Activated T-helper 17 cell treated with anti-CD3 and anti-CD28 coated beads, Interleukin-2, amount 50 U/mL, for 72 hours (primary cell): ENCODE measurements at regions not wholly inside any gene's neighbourhood (a gene's known extent, or its start where the extent isn't known, plus 50 kb on each side); places are given as distances from the start of the nearest gene placed in this dataset.
"Not testable (repeated sequence)": the region's sequence is repeated elsewhere in the genome, so short reads cannot be mapped to it uniquely, and the experiment has no call there.

Experiments
- ATAC-seq: fragments of 150-1000 bp; cut with Tn5 transposase; replicated peaks from 2 replicates; pipeline ENCODE4 v1.10.0; 2021; ENCODE audit warnings: mild to moderate bottlenecking, moderate library complexity
- H3K27ac Mint-ChIP-seq: one replicate; pipeline ENCODE4 v1.8.0; 2022; ENCODE audit warnings: mixed read lengths
- H3K27me3 Mint-ChIP-seq: one replicate; pipeline ENCODE4 v1.8.0; 2022; ENCODE audit warnings: mixed read lengths
- H3K36me3 Mint-ChIP-seq: one replicate; pipeline ENCODE4 v1.8.0; 2022; ENCODE audit warnings: low read depth, mild to moderate bottlenecking, mixed read lengths
- H3K4me1 Mint-ChIP-seq: one replicate; pipeline ENCODE4 v1.8.0; 2022; ENCODE audit warnings: mixed read lengths
- H3K4me3 Mint-ChIP-seq: one replicate; pipeline ENCODE4 v1.8.0; 2022; ENCODE audit warnings: mild to moderate bottlenecking, mixed read lengths
- H3K9me3 Mint-ChIP-seq: one replicate; pipeline ENCODE4 v1.8.0; 2022; ENCODE audit warnings: mixed read lengths

- Mint-ChIP-seq H3K4me3 (no peak overlapping the region), H3K27me3 (no peaks in the 10 kb centered on the region), H3K4me1 (no peaks in the 10 kb centered on the region), H3K27ac (no peak overlapping the region), H3K9me3 (peaks cover 23% of the 10 kb centered on the region), H3K36me3 (no peaks in the 10 kb centered on the region)
- ATAC-seq = no peak
Observed at GRCh38 chr3:95200384-95200783, 1137.5 kb downstream of the NSUN3 start.

- ATAC-seq = no peak
- Mint-ChIP-seq H3K4me3 (no peak overlapping the region), H3K27me3 (no peaks in the 10 kb centered on the region), H3K27ac (no peak overlapping the region), H3K36me3 (no peaks in the 10 kb centered on the region), H3K4me1 (no peaks in the 10 kb centered on the region), H3K9me3 (peaks cover 7% of the 10 kb centered on the region)
Observed at GRCh38 chr3:95210878-95211277, 1148.0 kb downstream of the NSUN3 start.

GRCh38 chr3:95212117-95212516, 1149.3 kb downstream of the NSUN3 start:
- H3K36me3 Mint-ChIP-seq = no peaks in the 10 kb centered on the region
- H3K27me3 Mint-ChIP-seq = no peaks in the 10 kb centered on the region
- H3K9me3 Mint-ChIP-seq = peaks cover 7% of the 10 kb centered on the region
- no peak for ATAC-seq
- H3K4me1 Mint-ChIP-seq = no peaks in the 10 kb centered on the region
- H3K4me3 Mint-ChIP-seq = no peak overlapping the region
- no peak overlapping the region for H3K27ac Mint-ChIP-seq

GRCh38 chr3:95215437-95215957, 1152.6 kb downstream of the NSUN3 start:
- no peak for ATAC-seq
- Mint-ChIP-seq H3K4me1 (no peaks in the 10 kb centered on the region), H3K36me3 (no peaks in the 10 kb centered on the region), H3K27ac (no peak overlapping the region), H3K27me3 (no peaks in the 10 kb centered on the region), H3K9me3 (peaks cover 3% of the 10 kb centered on the region), H3K4me3 (no peak overlapping the region)

GRCh38 chr3:95217661-95218060, 1154.8 kb downstream of the NSUN3 start:
- H3K9me3 Mint-ChIP-seq = no peaks in the 10 kb centered on the region
- H3K4me1 Mint-ChIP-seq = no peaks in the 10 kb centered on the region
- no peak for ATAC-seq
- no peak overlapping the region for H3K27ac Mint-ChIP-seq
- no peaks in the 10 kb centered on the region for H3K27me3 Mint-ChIP-seq
- H3K36me3 Mint-ChIP-seq = no peaks in the 10 kb centered on the region
- H3K4me3 Mint-ChIP-seq = no peak overlapping the region

GRCh38 chr3:95218484-95218883, 1155.6 kb downstream of the NSUN3 start:
- Mint-ChIP-seq H3K27ac (no peak overlapping the region), H3K27me3 (no peaks in the 10 kb centered on the region), H3K4me3 (no peak overlapping the region), H3K4me1 (no peaks in the 10 kb centered on the region), H3K36me3 (no peaks in the 10 kb centered on the region), H3K9me3 (no peaks in the 10 kb centered on the region)
- ATAC-seq = no peak

- no peaks in the 10 kb centered on the region for H3K4me1 Mint-ChIP-seq
- no peaks in the 10 kb centered on the region for H3K27me3 Mint-ChIP-seq
- no peak for ATAC-seq
- H3K36me3 Mint-ChIP-seq = no peaks in the 10 kb centered on the region
- no peak overlapping the region for H3K27ac Mint-ChIP-seq
- no peak overlapping the region for H3K4me3 Mint-ChIP-seq
- H3K9me3 Mint-ChIP-seq = peaks cover 16% of the 10 kb centered on the region
Observed at GRCh38 chr3:95226437-95226836, 1163.6 kb downstream of the NSUN3 start.

GRCh38 chr3:95227092-95227491, 1164.2 kb downstream of the NSUN3 start:
- no peaks in the 10 kb centered on the region for H3K27me3 Mint-ChIP-seq
- H3K27ac Mint-ChIP-seq = no peak overlapping the region
- H3K4me1 Mint-ChIP-seq = no peaks in the 10 kb centered on the region
- peaks cover 16% of the 10 kb centered on the region for H3K9me3 Mint-ChIP-seq
- no peak for ATAC-seq
- no peak overlapping the region for H3K4me3 Mint-ChIP-seq
- H3K36me3 Mint-ChIP-seq = no peaks in the 10 kb centered on the region

- H3K4me1 Mint-ChIP-seq = no peaks in the 10 kb centered on the region
- H3K4me3 Mint-ChIP-seq = no peak overlapping the region
- H3K27ac Mint-ChIP-seq = no peak overlapping the region
- ATAC-seq = no peak
- H3K27me3 Mint-ChIP-seq = no peaks in the 10 kb centered on the region
- peaks cover 20% of the 10 kb centered on the region for H3K9me3 Mint-ChIP-seq
- H3K36me3 Mint-ChIP-seq = no peaks in the 10 kb centered on the region
Observed at GRCh38 chr3:95228416-95228815, 1165.6 kb downstream of the NSUN3 start.

GRCh38 chr3:95235916-95236315, 1173.1 kb downstream of the NSUN3 start:
- Mint-ChIP-seq H3K27me3 (no peaks in the 10 kb centered on the region), H3K4me1 (no peaks in the 10 kb centered on the region), H3K9me3 (peaks cover 3% of the 10 kb centered on the region), H3K36me3 (no peaks in the 10 kb centered on the region), H3K4me3 (no peak overlapping the region), H3K27ac (no peak overlapping the region)
- ATAC-seq = no peak

- Mint-ChIP-seq H3K4me1 (no peaks in the 10 kb centered on the region), H3K9me3 (no peaks in the 10 kb centered on the region), H3K27ac (no peak overlapping the region), H3K27me3 (no peaks in the 10 kb centered on the region), H3K4me3 (no peak overlapping the region), H3K36me3 (no peaks in the 10 kb centered on the region)
- no peak for ATAC-seq
Observed at GRCh38 chr3:95237783-95238182, 1174.9 kb downstream of the NSUN3 start.

GRCh38 chr3:95240395-95240794, 1177.5 kb downstream of the NSUN3 start:
- Mint-ChIP-seq H3K9me3 (peaks cover 4% of the 10 kb centered on the region), H3K27me3 (no peaks in the 10 kb centered on the region), H3K4me3 (no peak overlapping the region), H3K36me3 (no peaks in the 10 kb centered on the region), H3K27ac (no peak overlapping the region), H3K4me1 (no peaks in the 10 kb centered on the region)
- ATAC-seq = no peak

- H3K4me1 Mint-ChIP-seq, H3K27me3 Mint-ChIP-seq, H3K9me3 Mint-ChIP-seq, H3K27ac Mint-ChIP-seq, H3K4me3 Mint-ChIP-seq, H3K36me3 Mint-ChIP-seq, ATAC-seq: not testable (repeated sequence)
Observed at GRCh38 chr3:95241256-95241655, 1178.4 kb downstream of the NSUN3 start.

GRCh38 chr3:95246413-95246812, 1183.6 kb downstream of the NSUN3 start:
- H3K4me3 Mint-ChIP-seq = no peak overlapping the region
- H3K36me3 Mint-ChIP-seq = no peaks in the 10 kb centered on the region
- no peak for ATAC-seq
- no peaks in the 10 kb centered on the region for H3K4me1 Mint-ChIP-seq
- no peaks in the 10 kb centered on the region for H3K27me3 Mint-ChIP-seq
- H3K27ac Mint-ChIP-seq = no peak overlapping the region
- peaks cover 13% of the 10 kb centered on the region for H3K9me3 Mint-ChIP-seq

GRCh38 chr3:95254061-95254460, 1191.2 kb downstream of the NSUN3 start:
- H3K36me3 Mint-ChIP-seq = no peaks in the 10 kb centered on the region
- ATAC-seq = no peak
- H3K4me1 Mint-ChIP-seq = no peaks in the 10 kb centered on the region
- no peak overlapping the region for H3K27ac Mint-ChIP-seq
- H3K9me3 Mint-ChIP-seq = peaks cover 21% of the 10 kb centered on the region
- no peaks in the 10 kb centered on the region for H3K27me3 Mint-ChIP-seq
- H3K4me3 Mint-ChIP-seq = no peak overlapping the region

- Mint-ChIP-seq H3K9me3 (peaks cover 22% of the 10 kb centered on the region), H3K4me1 (no peaks in the 10 kb centered on the region), H3K36me3 (no peaks in the 10 kb centered on the region), H3K4me3 (no peak overlapping the region), H3K27ac (no peak overlapping the region), H3K27me3 (no peaks in the 10 kb centered on the region)
- no peak for ATAC-seq
Observed at GRCh38 chr3:95254758-95255157, 1191.9 kb downstream of the NSUN3 start.
